GM10266 (cell line): ENCODE measurements at regions not wholly inside any gene's neighbourhood (a gene's known extent, or its start where the extent isn't known, plus 50 kb on each side); places are given as distances from the start of the nearest gene placed in this dataset.
A peak's percentile ranks its signal among the peaks of the same experiment; 100 is the strongest.

ENCODE experiments used
- DNase-seq: peaks from one replicate; pipeline ENCODE4 v3.0.0; 2012; ENCODE audit errors: extremely low spot score
- TF ChIP-seq, protein P1 (sequence below): IDR thresholded peaks from 2 replicates; pipeline ENCODE4 v1.5.1; 2012; ENCODE audit warnings: mild to moderate bottlenecking, low read depth; ENCODE audit not compliant: control insufficient read depth, insufficient read depth; ENCODE audit errors: missing control alignments

- TF ChIP-seq, protein P1, sequence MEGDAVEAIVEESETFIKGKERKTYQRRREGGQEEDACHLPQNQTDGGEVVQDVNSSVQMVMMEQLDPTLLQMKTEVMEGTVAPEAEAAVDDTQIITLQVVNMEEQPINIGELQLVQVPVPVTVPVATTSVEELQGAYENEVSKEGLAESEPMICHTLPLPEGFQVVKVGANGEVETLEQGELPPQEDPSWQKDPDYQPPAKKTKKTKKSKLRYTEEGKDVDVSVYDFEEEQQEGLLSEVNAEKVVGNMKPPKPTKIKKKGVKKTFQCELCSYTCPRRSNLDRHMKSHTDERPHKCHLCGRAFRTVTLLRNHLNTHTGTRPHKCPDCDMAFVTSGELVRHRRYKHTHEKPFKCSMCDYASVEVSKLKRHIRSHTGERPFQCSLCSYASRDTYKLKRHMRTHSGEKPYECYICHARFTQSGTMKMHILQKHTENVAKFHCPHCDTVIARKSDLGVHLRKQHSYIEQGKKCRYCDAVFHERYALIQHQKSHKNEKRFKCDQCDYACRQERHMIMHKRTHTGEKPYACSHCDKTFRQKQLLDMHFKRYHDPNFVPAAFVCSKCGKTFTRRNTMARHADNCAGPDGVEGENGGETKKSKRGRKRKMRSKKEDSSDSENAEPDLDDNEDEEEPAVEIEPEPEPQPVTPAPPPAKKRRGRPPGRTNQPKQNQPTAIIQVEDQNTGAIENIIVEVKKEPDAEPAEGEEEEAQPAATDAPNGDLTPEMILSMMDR, result no peak
- DNase-seq, result no peak
These were observed 60.1 kb downstream of the NABP1 start for GRCh38 chr2:191738003-191738402.

GRCh38 chr2:191738667-191739066, 60.7 kb downstream of the NABP1 start:
- TF ChIP-seq, protein P1, result no peak
- no peak for DNase-seq

DNA sequence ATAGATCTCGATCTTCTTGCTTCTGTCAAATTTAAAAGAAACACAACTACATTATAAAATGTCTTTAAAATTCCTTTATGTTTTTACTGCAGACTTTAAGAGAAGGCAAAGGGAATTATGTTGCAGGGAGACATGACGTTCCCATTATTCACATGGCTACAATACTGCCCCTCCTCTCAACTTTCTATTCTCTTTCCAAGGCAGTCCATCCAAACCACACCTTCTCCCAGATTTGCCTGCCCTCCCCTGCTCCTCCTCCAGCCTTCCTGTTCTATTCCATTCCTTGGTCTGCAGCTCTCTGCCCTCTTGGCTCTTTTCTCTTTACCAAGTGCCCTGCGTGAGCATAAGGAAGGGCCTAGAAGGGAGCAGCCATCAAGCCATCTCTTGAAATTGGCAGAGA, 61.3 kb downstream of the NABP1 start:
- TF ChIP-seq, protein P1, result no peak
- DNase-seq, result no peak

- DNase-seq, result peak; percentile 67
These were observed 62.1 kb downstream of the NABP1 start for GRCh38 chr2:191740016-191740419.

GRCh38 chr2:191740759-191741158, 62.8 kb downstream of the NABP1 start:
- no peak for DNase-seq
- TF ChIP-seq, protein P1, result no peak

More at GRCh38 chr2:191740016-191740419, 62.1 kb downstream of the NABP1 start:
- TF ChIP-seq, protein P1, result no peak

- TF ChIP-seq, protein P1, result no peak
- no peak for DNase-seq
These were observed 68.6 kb downstream of the NABP1 start for GRCh38 chr2:191746346-191747169.

DNA sequence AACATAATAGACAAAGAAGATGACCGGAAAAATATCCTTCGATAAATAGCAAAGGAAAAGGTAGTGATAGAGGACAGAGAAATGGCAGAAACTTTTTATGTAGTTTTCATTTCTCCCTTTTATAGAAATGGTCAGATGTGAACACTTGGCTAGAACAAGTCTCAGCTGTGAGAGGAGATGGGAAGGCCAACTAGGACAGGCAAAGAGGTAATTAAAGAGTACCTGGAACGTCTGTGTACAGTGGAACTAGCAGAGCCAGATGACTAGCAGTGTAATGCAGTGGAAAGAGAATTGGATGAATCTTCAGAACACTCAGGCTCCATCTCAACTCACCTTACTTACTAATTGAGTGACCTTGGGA, 69.2 kb downstream of the NABP1 start:
- TF ChIP-seq, protein P1, result no peak
- DNase-seq, result no peak
